ENCODE measurements at regions not wholly inside any gene's neighbourhood (a gene's known extent, or its start where the extent isn't known, plus 50 kb on each side); places are given as distances from the start of the nearest gene placed in this dataset.

GRCh38 chr11:69417699-69418085 is 63.8 kb upstream of the LINC01488 start:
- H3K4me3 Mint-ChIP-seq (ENCODE audit: unreplicated experiment): no peak overlapping the region
- TF ChIP-seq CTCF (IDR thresholded peaks at IDR 0.05; ENCODE audit: unreplicated experiment): no peak
- H3K27ac Mint-ChIP-seq (ENCODE audit: low read depth, unreplicated experiment): no peak overlapping the region
- POLR2A ChIA-PET: no interaction called here
- H3K9me3 Mint-ChIP-seq (ENCODE audit: unreplicated experiment): no peaks in the 10 kb centered on the region
- H3K4me1 Mint-ChIP-seq (ENCODE audit: insufficient read depth, unreplicated experiment): no peaks in the 10 kb centered on the region
- no TSS peak for BruUV-seq (replicated peaks)
- intact Hi-C loops (cut with micrococcal nuclease): no loop called here
- DNase-seq (ENCODE audit: unreplicated experiment): no peak
- peaks cover 6% of the 10 kb centered on the region for H3K36me3 Mint-ChIP-seq (ENCODE audit: insufficient read depth, unreplicated experiment)
- H3K27me3 Mint-ChIP-seq (ENCODE audit: insufficient read depth, unreplicated experiment): no peaks in the 10 kb centered on the region
- CTCF ChIA-PET: interaction anchor here (0.8 kb wide), 1 partner anchor 724 kb away, joined by 3 read pairs; no protein-coding TSS in a partner anchor

GRCh38 chr11:69418576-69419296 is 62.7 kb upstream of the LINC01488 start:
- H3K36me3 Mint-ChIP-seq (ENCODE audit: insufficient read depth, unreplicated experiment): peaks cover 6% of the 10 kb centered on the region
- TF ChIP-seq CTCF (IDR thresholded peaks at IDR 0.05; ENCODE audit: unreplicated experiment): no peak
- no peaks in the 10 kb centered on the region for H3K4me1 Mint-ChIP-seq (ENCODE audit: insufficient read depth, unreplicated experiment)
- ChIA-PET CTCF (interaction anchor here (0.6 kb wide), 1 partner anchor 595 kb away, joined by 3 read pairs; no protein-coding TSS in a partner anchor), POLR2A (no interaction called here)
- no peaks in the 10 kb centered on the region for H3K27me3 Mint-ChIP-seq (ENCODE audit: insufficient read depth, unreplicated experiment)
- no peak overlapping the region for H3K27ac Mint-ChIP-seq (ENCODE audit: low read depth, unreplicated experiment)
- DNase-seq (ENCODE audit: unreplicated experiment): no peak
- no TSS peak for BruUV-seq (replicated peaks)
- no peaks in the 10 kb centered on the region for H3K9me3 Mint-ChIP-seq (ENCODE audit: unreplicated experiment)
- intact Hi-C loops (cut with micrococcal nuclease): no loop called here
- no peak overlapping the region for H3K4me3 Mint-ChIP-seq (ENCODE audit: unreplicated experiment)

- H3K4me3 Mint-ChIP-seq (ENCODE audit: unreplicated experiment): no peak overlapping the region
- no peak for DNase-seq (ENCODE audit: unreplicated experiment)
- H3K4me1 Mint-ChIP-seq (ENCODE audit: insufficient read depth, unreplicated experiment): no peaks in the 10 kb centered on the region
- peaks cover 6% of the 10 kb centered on the region for H3K36me3 Mint-ChIP-seq (ENCODE audit: insufficient read depth, unreplicated experiment)
- CTCF ChIA-PET: interaction anchor here (0.6 kb wide), 1 partner anchor 240 kb away, joined by 3 read pairs; no protein-coding TSS in a partner anchor
- POLR2A ChIA-PET: interaction anchor here (0.8 to 1.3 kb wide), 2 partner anchors 8 to 12 kb away, joined by 3 read pairs; no protein-coding TSS in a partner anchor
- BruUV-seq (replicated peaks): no TSS peak
- H3K27ac Mint-ChIP-seq (ENCODE audit: low read depth, unreplicated experiment): peak overlapping the region; percentile 73
- intact Hi-C loops (cut with micrococcal nuclease): no loop called here
- H3K9me3 Mint-ChIP-seq (ENCODE audit: unreplicated experiment): no peaks in the 10 kb centered on the region
- no peak for TF ChIP-seq CTCF (IDR thresholded peaks at IDR 0.05; ENCODE audit: unreplicated experiment)
- H3K27me3 Mint-ChIP-seq (ENCODE audit: insufficient read depth, unreplicated experiment): no peaks in the 10 kb centered on the region
These were observed 61.6 kb upstream of the LINC01488 start for GRCh38 chr11:69419662-69420395.

- intact Hi-C loops (cut with micrococcal nuclease): no loop called here
- peaks cover 6% of the 10 kb centered on the region for H3K36me3 Mint-ChIP-seq (ENCODE audit: insufficient read depth, unreplicated experiment)
These were observed 58.8 kb upstream of the LINC01488 start for GRCh38 chr11:69422645-69423044.

More at GRCh38 chr11:69422645-69423044, 58.8 kb upstream of the LINC01488 start:
- no TSS peak for BruUV-seq (replicated peaks)
- Mint-ChIP-seq H3K4me1 (ENCODE audit: insufficient read depth, unreplicated experiment) (no peaks in the 10 kb centered on the region), H3K9me3 (ENCODE audit: unreplicated experiment) (no peaks in the 10 kb centered on the region), H3K27me3 (ENCODE audit: insufficient read depth, unreplicated experiment) (no peaks in the 10 kb centered on the region), H3K27ac (ENCODE audit: low read depth, unreplicated experiment) (peak overlapping the region; percentile 59), H3K4me3 (ENCODE audit: unreplicated experiment) (no peak overlapping the region)
- ChIA-PET POLR2A (no interaction called here), CTCF (no interaction called here)
- no peak for TF ChIP-seq CTCF (IDR thresholded peaks at IDR 0.05; ENCODE audit: unreplicated experiment)
- no peak for DNase-seq (ENCODE audit: unreplicated experiment)

Measured in MCF 10A (cell line).